AG04450 (cell line): ENCODE measurements at regions not wholly inside any gene's neighbourhood (a gene's known extent, or its start where the extent isn't known, plus 50 kb on each side); places are given as distances from the start of the nearest gene placed in this dataset.
"Not testable (repeated sequence)": the region's sequence is repeated elsewhere in the genome, so short reads cannot be mapped to it uniquely, and the experiment has no call there.

Experiments
- CTCF ChIA-PET: fragments of 300-600, 350-600 bp; formaldehyde crosslinking; extraction: SDS; loops from one replicate; lab custom pipeline; 2022; ENCODE audit warnings: antibody characterized with exemption, inconsistent platforms; lab: Charles Lee
- POLR2A ChIA-PET: fragments of 350-600 bp; formaldehyde crosslinking; extraction: SDS; loops from one replicate; lab custom pipeline; 2021; ENCODE audit warnings: antibody characterized with exemption, inconsistent platforms; lab: Yijun Ruan, JAX
- DNase-seq: peaks from one replicate; pipeline ENCODE4 v3.0.0-alpha.2; 2011; ENCODE audit warnings: low read depth, low spot score
- H3K27ac ChIP-seq: one replicate; pipeline ENCODE4 v1.5.1; 2012; ENCODE audit warnings: low read depth, low read length, control low read depth
- H3K27me3 ChIP-seq: one replicate; pipeline ENCODE4 v1.6.0; 2012; ENCODE audit warnings: low read length; ENCODE audit not compliant: control insufficient read depth, insufficient read depth
- H3K4me3 ChIP-seq: 2 replicates; pipeline ENCODE4 v1.5.1; 2011; ENCODE audit warnings: mild to moderate bottlenecking, low read depth, low read length, control low read depth
- H3K9me3 ChIP-seq: 2 replicates; pipeline ENCODE4 v1.5.1; 2012; ENCODE audit warnings: low read length; ENCODE audit not compliant: control insufficient read depth, insufficient read depth
- TF ChIP-seq, protein P1 (sequence below): IDR thresholded peaks from 2 replicates; pipeline ENCODE4 v1.5.1; 2011; ENCODE audit warnings: low read depth, low read length, control low read depth, inconsistent platforms

DNA sequence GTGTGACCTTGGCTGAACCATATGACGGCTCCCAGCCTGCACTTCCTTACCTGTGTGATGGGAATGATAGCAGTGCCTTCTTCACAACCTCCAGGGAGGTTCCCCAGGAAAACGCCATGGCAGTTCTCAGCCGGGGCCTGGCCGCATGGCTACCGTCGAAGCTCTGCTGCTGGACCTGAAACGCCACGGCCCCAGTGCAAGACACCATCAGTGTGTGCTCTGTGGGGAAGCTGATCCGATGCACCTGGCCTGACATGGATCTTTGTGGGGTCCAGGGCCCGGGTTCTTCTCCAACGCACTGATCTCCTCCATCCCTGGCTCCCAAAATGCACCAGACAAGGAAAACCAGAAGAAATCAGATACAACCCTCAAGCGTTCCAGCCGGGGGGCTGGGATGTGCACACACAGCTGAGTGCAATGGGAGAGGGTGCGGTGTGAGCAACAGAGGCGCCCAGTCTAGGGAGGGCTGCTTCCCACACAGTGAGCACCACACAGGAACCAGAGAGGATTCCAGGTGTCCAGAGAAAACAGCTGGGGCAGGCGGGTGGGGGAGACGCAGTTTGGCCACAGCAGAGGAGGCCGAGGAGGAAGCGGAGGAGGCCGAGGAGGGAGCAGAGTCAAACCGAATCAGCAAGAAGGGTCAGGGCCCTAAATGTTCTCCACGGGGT is 54.3 kb upstream of the ZNF469 start:
- Histone ChIP-seq H3K4me3 (no peak overlapping the region), H3K9me3 (peaks cover 9% of the 10 kb centered on the region; the same call in 1 of the 2 replicates), H3K27me3 (no peaks in the 10 kb centered on the region), H3K27ac (no peak overlapping the region)
- ChIA-PET POLR2A (interaction anchor here (0.5 kb wide), 1 partner anchor 358 kb away, joined by 3 read pairs; no protein-coding TSS in a partner anchor), CTCF (no interaction called here)
- TF ChIP-seq, protein P1, sequence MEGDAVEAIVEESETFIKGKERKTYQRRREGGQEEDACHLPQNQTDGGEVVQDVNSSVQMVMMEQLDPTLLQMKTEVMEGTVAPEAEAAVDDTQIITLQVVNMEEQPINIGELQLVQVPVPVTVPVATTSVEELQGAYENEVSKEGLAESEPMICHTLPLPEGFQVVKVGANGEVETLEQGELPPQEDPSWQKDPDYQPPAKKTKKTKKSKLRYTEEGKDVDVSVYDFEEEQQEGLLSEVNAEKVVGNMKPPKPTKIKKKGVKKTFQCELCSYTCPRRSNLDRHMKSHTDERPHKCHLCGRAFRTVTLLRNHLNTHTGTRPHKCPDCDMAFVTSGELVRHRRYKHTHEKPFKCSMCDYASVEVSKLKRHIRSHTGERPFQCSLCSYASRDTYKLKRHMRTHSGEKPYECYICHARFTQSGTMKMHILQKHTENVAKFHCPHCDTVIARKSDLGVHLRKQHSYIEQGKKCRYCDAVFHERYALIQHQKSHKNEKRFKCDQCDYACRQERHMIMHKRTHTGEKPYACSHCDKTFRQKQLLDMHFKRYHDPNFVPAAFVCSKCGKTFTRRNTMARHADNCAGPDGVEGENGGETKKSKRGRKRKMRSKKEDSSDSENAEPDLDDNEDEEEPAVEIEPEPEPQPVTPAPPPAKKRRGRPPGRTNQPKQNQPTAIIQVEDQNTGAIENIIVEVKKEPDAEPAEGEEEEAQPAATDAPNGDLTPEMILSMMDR, result no peak
- DNase-seq, result no peak

DNA sequence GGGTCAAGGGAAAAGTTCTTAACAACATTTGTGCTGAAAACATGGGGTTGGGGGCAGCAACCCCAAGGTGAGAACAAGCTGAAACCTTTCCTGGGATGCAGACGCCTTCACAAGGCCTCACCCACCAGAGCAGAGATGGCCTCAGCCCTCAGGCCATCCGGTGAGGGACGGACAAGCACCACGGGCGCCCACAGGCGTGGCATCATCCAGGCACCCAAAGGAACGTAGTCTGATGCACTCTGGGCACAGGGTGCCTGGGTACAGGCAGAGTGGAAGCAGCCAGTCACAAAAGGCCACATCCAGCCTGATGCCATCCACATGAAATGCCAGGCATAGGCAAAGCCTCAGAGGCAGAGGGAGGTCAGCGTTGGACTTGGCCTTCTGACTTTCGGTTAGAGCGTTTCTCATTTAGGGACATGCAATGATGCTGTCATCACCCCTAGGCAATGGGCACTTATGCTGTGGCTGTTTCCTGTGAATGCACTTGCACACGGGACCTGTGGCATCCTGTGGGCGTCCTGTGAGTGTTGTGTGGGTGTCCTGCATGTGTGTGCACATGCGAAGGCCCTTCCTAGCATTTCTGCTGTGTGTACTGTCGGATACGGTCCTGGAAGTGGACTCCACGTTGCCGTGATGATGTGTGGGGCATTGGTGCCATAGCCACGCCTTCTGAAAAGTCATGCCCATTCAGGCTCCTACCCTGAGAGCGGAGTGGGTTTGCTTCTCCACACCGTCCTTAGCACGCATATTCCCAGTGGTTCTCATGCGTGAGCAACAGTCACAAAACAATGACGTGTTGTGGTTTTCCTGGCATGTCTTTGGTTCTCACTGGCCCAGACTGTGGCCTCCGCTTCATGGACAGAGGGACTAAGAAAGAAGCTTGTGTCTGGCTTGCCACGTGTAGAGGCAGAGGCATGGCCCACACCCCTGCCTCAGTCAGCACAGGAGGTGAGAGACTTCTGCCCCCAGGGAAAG is 52.7 kb upstream of the ZNF469 start:
- Histone ChIP-seq H3K27ac (no peak overlapping the region), H3K27me3 (no peaks in the 10 kb centered on the region), H3K4me3 (no peak overlapping the region), H3K9me3 (no peaks in the 10 kb centered on the region; the same call in 1 of the 2 replicates)
- CTCF ChIA-PET, result no interaction called here
- TF ChIP-seq, protein P1, result no peak
- POLR2A ChIA-PET, result no interaction called here
- no peak for DNase-seq

DNA sequence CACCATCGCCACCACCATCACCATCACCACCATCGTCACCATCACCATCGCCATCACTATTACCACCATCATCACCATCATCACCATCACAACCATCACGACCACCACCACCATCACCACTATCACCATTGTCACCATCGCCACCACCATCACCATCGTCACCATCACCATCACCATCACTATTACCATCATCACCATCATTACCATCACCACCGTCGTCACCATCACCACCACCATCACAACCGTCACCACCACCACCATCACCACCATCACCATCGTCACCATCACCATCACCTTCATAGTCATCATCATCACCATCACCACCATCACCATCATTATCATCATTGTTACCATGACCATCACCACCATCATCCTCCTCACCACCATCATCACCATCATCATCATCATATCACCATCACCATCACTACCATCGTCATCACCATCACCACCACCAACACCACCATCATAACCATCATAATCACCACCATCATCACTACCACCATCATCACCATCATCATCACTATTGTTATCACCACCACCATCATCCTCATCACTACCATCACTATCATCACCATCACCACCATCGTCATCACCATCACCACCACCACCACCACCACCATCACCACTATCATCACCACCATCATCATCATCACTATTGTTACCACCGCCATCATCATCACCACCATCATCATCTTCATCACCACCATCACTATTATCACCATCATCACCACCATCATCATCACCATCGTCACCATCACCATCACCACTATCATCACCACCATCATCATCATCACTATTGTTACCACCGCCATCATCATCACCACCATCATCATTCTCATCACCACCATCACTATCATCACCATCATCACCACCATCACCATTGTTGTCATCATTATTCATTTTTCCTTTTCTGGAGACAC is 51.5 kb upstream of the ZNF469 start:
- ChIA-PET CTCF (no interaction called here), POLR2A (interaction anchor here (0.9 to 2.5 kb wide), 6 partner anchors 8 to 145 kb away, joined by 3 to 28 read pairs (median 6); partner anchors contain the start of gene ZNF469)
- TF ChIP-seq, protein P1, result no peak
- DNase-seq, result no peak
- Histone ChIP-seq H3K9me3 (peaks cover 3% of the 10 kb centered on the region; the same call in 1 of the 2 replicates), H3K4me3 (no peak overlapping the region), H3K27me3 (no peaks in the 10 kb centered on the region), H3K27ac (peak overlapping the region; percentile 98)

DNA sequence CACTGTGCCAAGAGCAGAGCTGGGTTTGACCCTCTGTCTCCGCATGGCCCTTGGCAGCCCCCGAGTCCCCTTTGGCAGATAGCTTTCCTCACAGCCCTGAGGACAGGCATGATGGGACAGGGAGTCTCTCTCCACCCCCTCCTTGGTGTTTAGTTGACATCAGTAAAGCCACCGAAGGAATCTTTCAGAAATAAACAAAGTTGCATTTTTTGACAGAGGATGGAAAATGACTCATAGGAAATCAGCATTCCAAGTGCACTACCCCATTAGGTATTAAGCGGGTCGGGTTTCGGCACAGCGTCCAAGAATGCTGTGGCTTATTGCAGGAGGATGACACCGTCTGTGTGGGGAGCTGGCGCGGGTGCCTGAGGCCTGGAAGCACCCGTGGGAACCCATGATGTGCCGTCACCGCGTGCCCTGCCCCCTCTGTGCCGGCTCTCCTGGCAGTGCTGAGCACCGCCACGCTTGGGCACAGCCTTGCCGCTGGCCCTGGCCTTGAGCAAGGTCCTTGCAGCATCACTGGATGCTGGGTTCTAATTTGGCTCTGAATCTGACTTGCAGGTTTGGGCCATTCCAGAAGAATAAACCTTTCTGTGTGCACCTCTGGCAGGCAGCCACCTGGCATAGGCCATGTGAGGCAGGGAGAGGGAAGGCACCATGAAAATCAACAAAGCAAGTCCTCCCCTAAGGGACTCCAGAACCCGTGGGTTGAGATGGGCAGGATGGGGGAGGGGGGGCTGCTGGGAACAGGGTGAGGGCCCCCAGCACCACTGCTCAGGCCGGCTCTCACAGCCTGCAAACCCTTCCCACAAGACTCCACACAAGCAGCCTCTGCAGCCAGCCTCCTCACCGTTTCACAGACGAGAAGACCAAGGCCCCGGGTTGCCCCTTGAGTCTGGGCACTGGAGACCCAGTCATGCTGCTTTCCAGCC is 50.5 kb upstream of the ZNF469 start:
- H3K27me3 ChIP-seq, result no peaks in the 10 kb centered on the region
- TF ChIP-seq, protein P1, result no peak
- peak; percentile 100 for DNase-seq
- H3K27ac ChIP-seq, result peak overlapping the region; percentile 100
- H3K4me3 ChIP-seq, result no peak overlapping the region
- H3K9me3 ChIP-seq, result peaks cover 3% of the 10 kb centered on the region; the same call in 1 of the 2 replicates
- ChIA-PET POLR2A (interaction anchor here (0.6 to 2.5 kb wide), 8 partner anchors 9 to 146 kb away, joined by 3 to 28 read pairs (median 4); partner anchors contain the start of gene ZNF469), CTCF (no interaction called here)

DNA sequence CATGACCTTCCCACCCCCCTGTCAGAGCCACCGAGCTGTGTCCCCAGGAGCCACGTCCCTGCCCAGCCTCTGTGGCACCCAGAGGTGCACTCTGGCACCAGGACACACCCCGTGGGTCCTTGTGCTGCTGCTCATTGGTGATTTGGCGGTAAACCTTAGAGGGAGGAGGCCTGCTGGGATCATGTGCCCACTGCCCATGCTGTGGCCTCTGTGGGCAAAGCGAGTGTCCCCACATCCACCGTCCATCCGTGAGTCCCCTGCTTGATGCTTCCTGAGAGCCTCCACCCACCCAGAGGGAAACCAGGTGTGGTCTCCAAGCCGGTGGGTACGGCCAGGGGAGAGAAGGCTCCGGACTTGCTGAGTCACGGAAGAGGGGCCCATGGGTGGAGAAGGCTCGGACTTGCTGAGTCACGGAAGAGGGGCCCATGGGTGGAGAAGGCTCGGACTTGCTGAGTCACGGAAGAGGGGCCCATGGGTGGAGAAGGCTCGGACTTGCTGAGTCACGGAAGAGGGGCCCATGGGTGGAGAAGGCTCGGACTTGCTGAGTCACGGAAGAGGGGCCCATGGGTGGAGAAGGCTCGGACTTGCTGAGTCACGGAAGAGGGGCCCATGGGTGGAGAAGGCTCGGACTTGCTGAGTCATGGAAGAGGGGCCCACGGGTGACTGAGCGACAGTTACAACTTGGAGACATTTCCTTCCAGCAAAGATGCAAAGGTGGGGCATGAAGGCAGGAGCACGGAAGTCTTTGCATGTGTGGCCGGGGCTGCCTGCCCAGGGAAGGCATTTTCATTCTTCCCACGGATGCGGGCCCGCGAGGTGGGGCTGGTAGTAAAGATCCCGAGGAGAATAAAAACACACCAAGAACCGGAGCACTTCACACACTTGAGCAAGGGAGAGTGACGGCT is 49.6 kb upstream of the ZNF469 start:
- H3K9me3 ChIP-seq, H3K4me3 ChIP-seq, H3K27me3 ChIP-seq, CTCF ChIA-PET: not testable (repeated sequence)
- POLR2A ChIA-PET, result interaction anchor here (2.5 kb wide), 1 partner anchor 26 kb away, joined by 28 read pairs; no protein-coding TSS in a partner anchor
- peak overlapping the region; percentile 100 for H3K27ac ChIP-seq
- DNase-seq, result peak; percentile 59
